ENCODE measurements at regions not wholly inside any gene's neighbourhood (a gene's known extent, or its start where the extent isn't known, plus 50 kb on each side); places are given as distances from the start of the nearest gene placed in this dataset.

- H3K36me3 ChIP-seq (ENCODE audit: insufficient read depth, low read length, poor library complexity, severe bottlenecking) = no peaks in the 10 kb centered on the region
- DNase-seq (ENCODE audit: low spot score) = no peak
- ChIA-PET CTCF (no interaction called here), POLR2A (ENCODE audit: low non-redundant PET) (no interaction called here)
- H3K9me3 ChIP-seq (ENCODE audit: low read depth, low read length, poor library complexity, severe bottlenecking) = no peaks in the 10 kb centered on the region
- peaks cover 33% of the 10 kb centered on the region for H3K27me3 ChIP-seq (replicated peaks; ENCODE audit: insufficient read depth, low read depth, low read length, poor library complexity)
- BruUV-seq (replicated peaks) = no TSS peak
- intact Hi-C loops (cut with micrococcal nuclease; ENCODE audit: unreplicated experiment) = no loop called here
- no peak for TF ChIP-seq CTCF (conservative IDR thresholded peaks at IDR 0.05; ENCODE audit: low read depth, low read length)
- TF ChIP-seq EZH2 (IDR thresholded peaks at IDR 0.05; ENCODE audit: borderline replicate concordance, low read depth, low read length, poor library complexity, severe bottlenecking) = no peak
- H3K27ac ChIP-seq (ENCODE audit: low read depth, low read length, poor library complexity, severe bottlenecking) = no peak overlapping the region
- H3K4me1 ChIP-seq (ENCODE audit: insufficient read depth, low read length, poor library complexity, severe bottlenecking) = no peaks in the 10 kb centered on the region
- H3K4me3 ChIP-seq (ENCODE audit: low read depth, low read length, poor library complexity, severe bottlenecking) = no peak overlapping the region
Measured at GRCh38 chr12:131530422-131530821, 180.5 kb upstream of the SFSWAP start.

- no TSS peak for BruUV-seq (replicated peaks)
- no peak for DNase-seq (ENCODE audit: low spot score)
- peaks cover 25% of the 10 kb centered on the region for H3K27me3 ChIP-seq (replicated peaks; ENCODE audit: insufficient read depth, low read depth, low read length, poor library complexity)
- ChIA-PET CTCF (no interaction called here), POLR2A (ENCODE audit: low non-redundant PET) (no interaction called here)
- no peaks in the 10 kb centered on the region for H3K36me3 ChIP-seq (ENCODE audit: insufficient read depth, low read length, poor library complexity, severe bottlenecking)
- intact Hi-C loops (cut with micrococcal nuclease; ENCODE audit: unreplicated experiment) = no loop called here
- no peak overlapping the region for H3K4me3 ChIP-seq (ENCODE audit: low read depth, low read length, poor library complexity, severe bottlenecking)
- no peaks in the 10 kb centered on the region for H3K4me1 ChIP-seq (ENCODE audit: insufficient read depth, low read length, poor library complexity, severe bottlenecking)
- H3K27ac ChIP-seq (ENCODE audit: low read depth, low read length, poor library complexity, severe bottlenecking) = no peak overlapping the region
- TF ChIP-seq EZH2 (IDR thresholded peaks at IDR 0.05; ENCODE audit: borderline replicate concordance, low read depth, low read length, poor library complexity, severe bottlenecking) = no peak
- TF ChIP-seq CTCF (conservative IDR thresholded peaks at IDR 0.05; ENCODE audit: low read depth, low read length) = no peak
- H3K9me3 ChIP-seq (ENCODE audit: low read depth, low read length, poor library complexity, severe bottlenecking) = no peaks in the 10 kb centered on the region
Measured at GRCh38 chr12:131533139-131533538, 177.8 kb upstream of the SFSWAP start.

- no TSS peak for BruUV-seq (replicated peaks)
- CTCF ChIA-PET = no interaction called here
- POLR2A ChIA-PET (ENCODE audit: low non-redundant PET) = no interaction called here
- Histone ChIP-seq H3K36me3 (ENCODE audit: insufficient read depth, low read length, poor library complexity, severe bottlenecking) (no peaks in the 10 kb centered on the region), H3K4me1 (ENCODE audit: insufficient read depth, low read length, poor library complexity, severe bottlenecking) (no peaks in the 10 kb centered on the region), H3K27me3 (replicated peaks; ENCODE audit: insufficient read depth, low read depth, low read length, poor library complexity) (peaks cover 20% of the 10 kb centered on the region), H3K9me3 (ENCODE audit: low read depth, low read length, poor library complexity, severe bottlenecking) (no peaks in the 10 kb centered on the region), H3K4me3 (ENCODE audit: low read depth, low read length, poor library complexity, severe bottlenecking) (no peak overlapping the region), H3K27ac (ENCODE audit: low read depth, low read length, poor library complexity, severe bottlenecking) (no peak overlapping the region)
- intact Hi-C loops (cut with micrococcal nuclease; ENCODE audit: unreplicated experiment) = no loop called here
- no peak for DNase-seq (ENCODE audit: low spot score)
- TF ChIP-seq CTCF (conservative IDR thresholded peaks at IDR 0.05; ENCODE audit: low read depth, low read length) = no peak
- no peak for TF ChIP-seq EZH2 (IDR thresholded peaks at IDR 0.05; ENCODE audit: borderline replicate concordance, low read depth, low read length, poor library complexity, severe bottlenecking)
Measured at GRCh38 chr12:131535779-131536178, 175.1 kb upstream of the SFSWAP start.
